ENCODE measurements at regions not wholly inside any gene's neighbourhood (a gene's known extent, or its start where the extent isn't known, plus 50 kb on each side); places are given as distances from the start of the nearest gene placed in this dataset.

- Histone ChIP-seq H2BK20ac (ENCODE audit: low read length) (no peak overlapping the region), H2BK12ac (ENCODE audit: low read depth, low read length) (no peak overlapping the region), H3K79me2 (ENCODE audit: control insufficient read depth in 1 of 2, insufficient read depth in 2 of 2, low read length in 2 of 2) (no peaks in the 10 kb centered on the region), H2BK5ac (ENCODE audit: low read depth, low read length) (no peak overlapping the region), H3K9ac (replicated peaks in 1 of 4; ENCODE audit: extremely low read depth in 1 of 4, low read depth in 3 of 4, low read length in 3 of 4) (no peak overlapping the region), H3K36me3 (ENCODE audit: control insufficient read depth in 2 of 4, insufficient read depth in 4 of 4, low read length in 3 of 4) (no peaks in the 10 kb centered on the region), H2BK120ac (replicated peaks; ENCODE audit: low read depth, low read length) (no peak overlapping the region), H3K23me2 (ENCODE audit: low read depth, low read length) (no peaks in the 10 kb centered on the region), H3K23ac (ENCODE audit: insufficient read length) (no peak overlapping the region), H3K14ac (ENCODE audit: insufficient read length) (no peak overlapping the region), H3K27ac (ENCODE audit: low read depth, low read length) (no peak overlapping the region), H2BK15ac (ENCODE audit: low read length) (no peak overlapping the region), H2AK5ac (ENCODE audit: low read depth, low read length) (no peak overlapping the region), H3K4me1 (replicated peaks in 1 of 4; ENCODE audit: control insufficient read depth in 3 of 4, insufficient read depth in 4 of 4, low read length in 3 of 4) (no peaks in the 10 kb centered on the region), H3K56ac (replicated peaks; ENCODE audit: insufficient read length, low read depth, low read length) (no peak overlapping the region), H3K4ac (replicated peaks; ENCODE audit: insufficient read length, low read depth, low read length) (no peak overlapping the region), H3K4me2 (ENCODE audit: insufficient read depth in 1 of 2, low read depth in 2 of 2, low read length in 2 of 2) (no peak overlapping the region), H2AFZ (ENCODE audit: low read length) (no peak overlapping the region), H4K20me1 (replicated peaks in 1 of 2; ENCODE audit: control insufficient read depth in 1 of 2, insufficient read depth in 2 of 2, low read length in 2 of 2) (no peaks in the 10 kb centered on the region), H4K5ac (ENCODE audit: insufficient read length, low read depth, low read length) (no peak overlapping the region), H3K9me3 (ENCODE audit: insufficient read depth in 2 of 2, low read depth in 1 of 2, low read length in 1 of 2) (no peaks in the 10 kb centered on the region), H3K4me3 (ENCODE audit: extremely low read depth in 1 of 4, insufficient read depth in 2 of 4, low read depth in 3 of 4, low read length in 4 of 4) (no peak overlapping the region), H3K79me1 (ENCODE audit: low read depth, low read length) (no peaks in the 10 kb centered on the region), H3K18ac (ENCODE audit: extremely low read depth, low read length) (no peak overlapping the region), H4K91ac (replicated peaks; ENCODE audit: insufficient read length, low read length) (no peak overlapping the region), H4K8ac (ENCODE audit: extremely low read depth, insufficient read depth, low read length) (no peak overlapping the region), H3K27me3 (replicated peaks in 1 of 4; ENCODE audit: control insufficient read depth in 3 of 4, extremely low read depth in 1 of 4, insufficient read depth in 3 of 4, low read length in 3 of 4) (no peaks in the 10 kb centered on the region)
- POLR2A ChIA-PET (ENCODE audit: partially characterized antibody), result no interaction called here
- FAIRE-seq, result no peak
- WGBS, 2 experiments (ENCODE audit: extremely low coverage in 1 of 2, insufficient coverage in 1 of 2, insufficient read length in 1 of 2, insufficient replicate concordance in 2 of 2, low coverage in 1 of 2, low lambda C conversion rate in 2 of 2, missing lambda C conversion rate in 1 of 2), result 92% methylated on average over 2 of the region's 2 CpGs; no CpG with 5 or more reads in 1 of the 2 experiments
- no peak for DNase-seq (ENCODE audit: low read depth in 1 of 2, low spot score in 2 of 2)
- CTCF ChIA-PET (ENCODE audit: partially characterized antibody), result no interaction called here
- TF ChIP-seq ZNF274 (IDR thresholded peaks at IDR 0.05; ENCODE audit: borderline replicate concordance, extremely low read depth, low read length) (no peak), BCL11A (IDR thresholded peaks at IDR 0.05; ENCODE audit: low read depth in 2 of 2, low read length in 2 of 2) (no peak), POLR2A (IDR thresholded peaks at IDR 0.05; ENCODE audit: control extremely low read depth in 1 of 2, low read depth in 2 of 2, low read length in 2 of 2) (no peak), YY1 (IDR thresholded peaks at IDR 0.05; ENCODE audit: low read depth, low read length) (no peak), SP1 (IDR thresholded peaks at IDR 0.05; ENCODE audit: low read depth, low read length) (no peak), EZH2 (IDR thresholded peaks at IDR 0.05; ENCODE audit: low read depth, low read length, severe bottlenecking) (no peak), HDAC6 (IDR thresholded peaks at IDR 0.05; ENCODE audit: low read depth, low read length) (no peak), CREB1 (IDR thresholded peaks at IDR 0.05) (no peak), SP4 (IDR thresholded peaks at IDR 0.05; ENCODE audit: low read length) (no peak), SIX5 (IDR thresholded peaks at IDR 0.05; ENCODE audit: low read depth, low read length) (no peak), RAD21 (IDR thresholded peaks at IDR 0.05 in 1 of 2, conservative IDR thresholded peaks at IDR 0.05 in 1 of 2; ENCODE audit: low read depth in 2 of 2, low read length in 2 of 2) (no peak), TBP (IDR thresholded peaks at IDR 0.05; ENCODE audit: low read depth, low read length) (no peak), KDM4A (IDR thresholded peaks at IDR 0.05; ENCODE audit: low read depth, low read length, severe bottlenecking) (no peak), EP300 (IDR thresholded peaks at IDR 0.05; ENCODE audit: borderline replicate concordance in 1 of 2, low read depth in 2 of 2, low read length in 2 of 2) (no peak), NRF1 (IDR thresholded peaks at IDR 0.05; ENCODE audit: low read depth, low read length) (no peak)
- TF ChIP-seq, protein P1, sequence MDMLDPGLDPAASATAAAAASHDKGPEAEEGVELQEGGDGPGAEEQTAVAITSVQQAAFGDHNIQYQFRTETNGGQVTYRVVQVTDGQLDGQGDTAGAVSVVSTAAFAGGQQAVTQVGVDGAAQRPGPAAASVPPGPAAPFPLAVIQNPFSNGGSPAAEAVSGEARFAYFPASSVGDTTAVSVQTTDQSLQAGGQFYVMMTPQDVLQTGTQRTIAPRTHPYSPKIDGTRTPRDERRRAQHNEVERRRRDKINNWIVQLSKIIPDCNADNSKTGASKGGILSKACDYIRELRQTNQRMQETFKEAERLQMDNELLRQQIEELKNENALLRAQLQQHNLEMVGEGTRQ (IDR thresholded peaks at IDR 0.05; ENCODE audit: low read length), result no peak
These were observed 117.4 kb upstream of the RAB27B start for GRCh38 chr18:54710900-54711281.

Measured in H1 (cell line).